Ishikawa (cell line): ENCODE measurements at regions not wholly inside any gene's neighbourhood (a gene's known extent, or its start where the extent isn't known, plus 50 kb on each side); places are given as distances from the start of the nearest gene placed in this dataset.

ENCODE experiments used
- CEBPB ChIP-seq: IDR thresholded peaks from 2 replicates; pipeline ENCODE4 v1.6.1; 2012
- CREB1 ChIP-seq: IDR thresholded peaks from 2 replicates; pipeline ENCODE4 v1.6.1; 2012; ENCODE audit warnings: low read depth
- EGR1 ChIP-seq: IDR thresholded peaks from 2 replicates; pipeline ENCODE4 v1.6.1; 2012
- EP300 ChIP-seq: IDR thresholded peaks from 2 replicates; pipeline ENCODE4 v1.6.1; 2012; ENCODE audit warnings: borderline replicate concordance
- FOXM1 ChIP-seq: IDR thresholded peaks from 2 replicates; pipeline ENCODE4 v1.6.1; 2012; ENCODE audit warnings: low read depth, borderline replicate concordance
- NFIC ChIP-seq: IDR thresholded peaks from 2 replicates; pipeline ENCODE4 v1.6.1; 2012
- RAD21 ChIP-seq: IDR thresholded peaks from 2 replicates; pipeline ENCODE4 v1.6.1; 2012; ENCODE audit warnings: low read depth
- TAF1 ChIP-seq: IDR thresholded peaks from 2 replicates; pipeline ENCODE4 v1.6.1; 2012; ENCODE audit warnings: low read depth, mild to moderate bottlenecking
- TCF12 ChIP-seq: IDR thresholded peaks from 2 replicates; pipeline ENCODE4 v1.6.1; 2012; ENCODE audit warnings: low read depth
- TEAD4 ChIP-seq: IDR thresholded peaks from 2 replicates; pipeline ENCODE4 v1.6.1; 2012
- YY1 ChIP-seq: IDR thresholded peaks from 2 replicates; pipeline ENCODE4 v1.6.1; 2012; ENCODE audit warnings: low read depth
- ZBTB7A ChIP-seq: IDR thresholded peaks from 2 replicates; pipeline ENCODE4 v1.6.1; 2012; ENCODE audit warnings: low read depth
- TF ChIP-seq, protein P1 (sequence below): IDR thresholded peaks from 2 replicates; pipeline ENCODE4 v1.6.1; 2012
- TF ChIP-seq, protein P2 (sequence below): IDR thresholded peaks from 2 replicates; pipeline ENCODE4 v1.6.1; 2012
- TF ChIP-seq, protein P3 (sequence below): IDR thresholded peaks from 2 replicates; pipeline ENCODE4 v1.6.1; 2012; ENCODE audit warnings: low read depth, mild to moderate bottlenecking

DNA sequence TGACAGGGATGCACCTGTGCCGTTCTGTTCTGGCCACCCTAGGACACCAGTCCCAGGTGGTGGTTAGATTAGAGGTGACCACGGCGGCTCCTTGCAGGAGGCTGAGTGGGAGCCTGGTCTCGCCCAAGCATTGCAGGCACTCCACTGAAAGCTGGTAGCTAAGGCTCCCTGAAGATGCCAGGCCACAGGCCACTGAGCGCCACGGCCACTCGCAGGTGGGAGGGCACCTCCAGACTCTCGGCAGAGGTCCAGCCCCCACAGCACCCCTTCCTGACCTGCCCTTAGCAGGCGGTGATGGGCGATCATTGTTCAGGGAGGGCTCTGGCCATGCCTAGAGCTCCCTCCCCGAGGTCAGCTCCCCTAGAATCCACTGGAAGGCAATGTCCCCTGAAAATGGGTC lies 1270.2 kb downstream of the BRD1 start:
- no peak for TF ChIP-seq FOXM1
- TF ChIP-seq YY1: no peak
- TF ChIP-seq ZBTB7A: no peak
- TF ChIP-seq, protein P1, sequence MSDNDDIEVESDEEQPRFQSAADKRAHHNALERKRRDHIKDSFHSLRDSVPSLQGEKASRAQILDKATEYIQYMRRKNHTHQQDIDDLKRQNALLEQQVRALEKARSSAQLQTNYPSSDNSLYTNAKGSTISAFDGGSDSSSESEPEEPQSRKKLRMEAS: no peak
- no peak for TF ChIP-seq NFIC
- TF ChIP-seq CREB1: no peak
- TF ChIP-seq TEAD4: no peak

DNA sequence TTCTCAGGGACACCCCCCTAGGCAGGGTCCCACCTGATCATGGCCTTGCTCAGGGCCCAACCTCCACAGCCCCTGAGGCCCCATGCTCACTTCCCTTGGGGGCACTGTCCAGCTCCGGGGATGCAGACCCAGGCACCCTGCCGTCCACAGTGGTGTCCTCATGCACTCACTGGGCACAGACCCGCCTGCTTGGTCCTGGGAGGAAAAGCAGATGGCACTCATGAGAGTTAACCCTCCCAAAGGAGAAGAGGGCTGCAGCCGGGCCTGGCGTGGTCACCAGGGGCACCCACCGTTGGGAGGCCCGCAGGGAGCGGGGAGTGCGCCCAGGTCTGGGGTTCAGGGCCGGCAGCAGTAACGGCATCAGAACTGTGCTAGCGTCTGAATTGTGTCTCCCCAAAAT lies 1270.9 kb downstream of the BRD1 start:
- TF ChIP-seq TAF1: no peak
- TF ChIP-seq RAD21: no peak
- no peak for TF ChIP-seq YY1
- TF ChIP-seq EP300: no peak
- no peak for TF ChIP-seq ZBTB7A
- TF ChIP-seq, protein P2, sequence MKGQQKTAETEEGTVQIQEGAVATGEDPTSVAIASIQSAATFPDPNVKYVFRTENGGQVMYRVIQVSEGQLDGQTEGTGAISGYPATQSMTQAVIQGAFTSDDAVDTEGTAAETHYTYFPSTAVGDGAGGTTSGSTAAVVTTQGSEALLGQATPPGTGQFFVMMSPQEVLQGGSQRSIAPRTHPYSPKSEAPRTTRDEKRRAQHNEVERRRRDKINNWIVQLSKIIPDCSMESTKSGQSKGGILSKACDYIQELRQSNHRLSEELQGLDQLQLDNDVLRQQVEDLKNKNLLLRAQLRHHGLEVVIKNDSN: no peak
- no peak for TF ChIP-seq CEBPB
- TF ChIP-seq, protein P3, sequence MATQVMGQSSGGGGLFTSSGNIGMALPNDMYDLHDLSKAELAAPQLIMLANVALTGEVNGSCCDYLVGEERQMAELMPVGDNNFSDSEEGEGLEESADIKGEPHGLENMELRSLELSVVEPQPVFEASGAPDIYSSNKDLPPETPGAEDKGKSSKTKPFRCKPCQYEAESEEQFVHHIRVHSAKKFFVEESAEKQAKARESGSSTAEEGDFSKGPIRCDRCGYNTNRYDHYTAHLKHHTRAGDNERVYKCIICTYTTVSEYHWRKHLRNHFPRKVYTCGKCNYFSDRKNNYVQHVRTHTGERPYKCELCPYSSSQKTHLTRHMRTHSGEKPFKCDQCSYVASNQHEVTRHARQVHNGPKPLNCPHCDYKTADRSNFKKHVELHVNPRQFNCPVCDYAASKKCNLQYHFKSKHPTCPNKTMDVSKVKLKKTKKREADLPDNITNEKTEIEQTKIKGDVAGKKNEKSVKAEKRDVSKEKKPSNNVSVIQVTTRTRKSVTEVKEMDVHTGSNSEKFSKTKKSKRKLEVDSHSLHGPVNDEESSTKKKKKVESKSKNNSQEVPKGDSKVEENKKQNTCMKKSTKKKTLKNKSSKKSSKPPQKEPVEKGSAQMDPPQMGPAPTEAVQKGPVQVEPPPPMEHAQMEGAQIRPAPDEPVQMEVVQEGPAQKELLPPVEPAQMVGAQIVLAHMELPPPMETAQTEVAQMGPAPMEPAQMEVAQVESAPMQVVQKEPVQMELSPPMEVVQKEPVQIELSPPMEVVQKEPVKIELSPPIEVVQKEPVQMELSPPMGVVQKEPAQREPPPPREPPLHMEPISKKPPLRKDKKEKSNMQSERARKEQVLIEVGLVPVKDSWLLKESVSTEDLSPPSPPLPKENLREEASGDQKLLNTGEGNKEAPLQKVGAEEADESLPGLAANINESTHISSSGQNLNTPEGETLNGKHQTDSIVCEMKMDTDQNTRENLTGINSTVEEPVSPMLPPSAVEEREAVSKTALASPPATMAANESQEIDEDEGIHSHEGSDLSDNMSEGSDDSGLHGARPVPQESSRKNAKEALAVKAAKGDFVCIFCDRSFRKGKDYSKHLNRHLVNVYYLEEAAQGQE: no peak
- no peak for TF ChIP-seq TCF12
- no peak for TF ChIP-seq CREB1
- TF ChIP-seq EGR1: no peak
- TF ChIP-seq, protein P1: no peak

DNA sequence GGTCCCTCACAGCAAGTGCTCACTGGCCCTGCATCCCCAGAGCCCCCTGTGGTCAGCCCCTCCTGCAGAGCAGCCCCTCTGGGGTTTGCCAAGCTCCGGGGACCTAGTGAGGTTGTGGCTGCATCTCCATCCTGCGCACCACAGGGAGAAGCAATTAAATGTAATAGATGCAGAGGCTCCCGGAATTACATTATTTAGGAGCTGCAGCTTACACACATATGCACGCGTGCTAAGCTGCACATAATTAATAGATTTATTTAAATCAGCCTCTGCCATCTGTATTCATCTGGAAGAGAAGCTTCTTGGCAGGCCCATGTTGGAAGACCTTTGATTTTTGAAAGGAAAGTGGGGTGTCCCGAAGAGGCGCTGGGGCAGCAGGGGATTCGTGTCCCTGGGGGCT lies 1271.5 kb downstream of the BRD1 start:
- TF ChIP-seq TAF1: no peak
- TF ChIP-seq, protein P2: no peak
- TF ChIP-seq NFIC: no peak
- no peak for TF ChIP-seq EP300
- TF ChIP-seq FOXM1: no peak
- TF ChIP-seq EGR1: no peak
- TF ChIP-seq, protein P1: no peak
- no peak for TF ChIP-seq CEBPB
- no peak for TF ChIP-seq ZBTB7A
- TF ChIP-seq, protein P3: no peak
- TF ChIP-seq TEAD4: no peak
- no peak for TF ChIP-seq YY1
- TF ChIP-seq CREB1: no peak
- TF ChIP-seq RAD21: no peak

DNA sequence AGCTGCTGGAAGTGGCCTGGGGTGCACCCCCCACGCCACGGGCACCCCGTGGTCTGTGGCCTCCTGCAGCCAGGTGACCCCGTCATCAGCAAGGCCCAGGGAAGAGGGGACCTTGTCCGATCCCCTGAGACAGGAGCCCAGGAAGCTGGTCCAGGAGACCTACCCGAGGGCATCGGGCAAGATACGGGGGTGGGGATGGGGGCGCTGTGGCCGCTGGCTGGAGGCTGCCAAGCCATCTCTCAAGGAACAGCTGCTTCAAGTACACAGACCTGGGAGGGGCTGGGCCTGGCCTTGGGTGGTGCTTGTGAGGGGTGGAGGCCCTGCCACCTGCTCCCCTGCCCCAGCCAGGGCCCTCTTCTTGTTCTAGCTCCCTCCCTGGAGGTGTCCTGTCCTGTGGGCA lies 1272.1 kb downstream of the BRD1 start:
- TF ChIP-seq, protein P2: no peak
- TF ChIP-seq YY1 (no peak), TCF12 (no peak), EGR1 (no peak), TAF1 (no peak), EP300 (no peak), FOXM1 (no peak), ZBTB7A (no peak), NFIC (no peak), RAD21 (no peak), CREB1 (no peak), TEAD4 (no peak)
- TF ChIP-seq, protein P3: no peak
- TF ChIP-seq, protein P1: no peak
